HG03064 (cell line): ENCODE measurements at regions not wholly inside any gene's neighbourhood (a gene's known extent, or its start where the extent isn't known, plus 50 kb on each side); places are given as distances from the start of the nearest gene placed in this dataset.

Experiments used
- ATAC-seq: cut with Tn5 transposase; IDR thresholded peaks from one replicate; pipeline ENCODE4 v1.9.1; 2021; ENCODE audit warnings: low read depth; ENCODE audit not compliant: unreplicated experiment

DNA sequence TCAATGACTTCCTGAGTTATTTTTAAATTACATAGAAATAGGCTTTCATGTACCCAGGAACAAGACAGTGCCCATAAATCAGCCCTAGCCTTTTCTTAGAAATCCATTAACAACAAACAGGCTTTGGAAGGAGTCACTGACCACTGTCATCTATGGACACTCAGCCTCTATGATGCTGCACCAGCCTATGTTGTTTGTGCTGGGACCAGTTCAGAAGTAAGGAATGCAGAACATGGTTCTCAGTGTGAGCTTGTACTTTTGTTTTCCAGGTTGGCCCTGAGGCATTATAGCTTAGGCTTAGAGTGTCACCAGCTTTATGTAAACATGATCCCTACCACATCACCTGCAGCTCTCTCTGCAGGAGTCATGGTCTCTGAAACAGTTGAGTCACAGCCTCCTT, 335.7 kb upstream of the CDH7 start:
- no peak for ATAC-seq

DNA sequence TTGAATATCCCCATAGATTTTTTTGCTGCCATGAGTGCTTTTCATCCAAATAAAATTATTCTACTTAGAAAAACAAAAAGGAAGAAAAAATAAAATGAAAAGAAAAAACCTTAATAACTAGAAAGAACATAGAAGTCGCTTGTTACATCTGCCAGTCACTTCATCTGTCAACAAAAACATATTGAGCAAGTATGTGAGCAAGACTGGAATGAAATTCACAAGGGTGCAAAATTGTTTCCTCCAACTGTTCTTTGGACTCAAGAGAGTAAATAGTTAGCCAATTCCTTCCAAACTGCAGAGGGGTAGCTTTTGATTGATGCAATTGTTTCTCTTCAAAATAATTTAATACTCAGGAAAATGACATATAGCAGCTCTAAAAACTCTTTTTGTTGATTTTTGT, 336.3 kb upstream of the CDH7 start:
- no peak for ATAC-seq

DNA sequence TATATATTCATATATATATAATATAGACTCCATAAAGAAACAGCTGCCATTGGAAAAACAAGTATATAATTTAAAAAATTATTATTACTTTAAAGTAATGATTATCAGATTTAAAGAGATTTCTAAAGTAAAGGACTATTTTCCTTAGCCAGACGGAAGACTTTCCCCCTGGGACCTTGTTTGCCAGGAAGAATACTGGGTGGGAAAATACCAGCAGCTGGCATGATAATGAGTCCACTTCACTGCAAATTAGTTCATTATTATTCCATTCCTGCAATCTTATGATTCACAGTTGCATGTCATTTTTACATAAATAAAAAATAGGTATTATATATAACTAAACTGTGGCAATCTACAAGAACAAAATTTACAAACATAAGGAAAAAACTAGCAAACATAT, 339.8 kb upstream of the CDH7 start:
- no peak for ATAC-seq

DNA sequence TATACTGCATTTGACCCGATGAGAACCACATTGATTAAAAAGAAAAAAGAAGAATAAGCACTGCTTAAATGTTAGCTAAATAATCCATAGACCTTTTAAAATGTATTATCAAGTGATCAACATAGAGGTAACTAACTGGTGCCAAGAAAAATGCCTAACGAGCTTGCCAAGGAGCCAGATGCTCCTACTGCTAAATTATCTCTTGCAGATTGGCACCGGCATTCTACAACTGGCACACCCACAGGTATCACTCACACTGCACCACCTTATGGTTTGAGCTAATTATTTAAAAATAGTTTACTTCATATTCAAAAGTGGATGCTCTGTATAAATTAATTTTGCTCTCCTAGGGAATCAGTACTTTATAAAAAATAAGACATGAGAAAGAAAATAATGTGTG, 341.6 kb upstream of the CDH7 start:
- no peak for ATAC-seq

DNA sequence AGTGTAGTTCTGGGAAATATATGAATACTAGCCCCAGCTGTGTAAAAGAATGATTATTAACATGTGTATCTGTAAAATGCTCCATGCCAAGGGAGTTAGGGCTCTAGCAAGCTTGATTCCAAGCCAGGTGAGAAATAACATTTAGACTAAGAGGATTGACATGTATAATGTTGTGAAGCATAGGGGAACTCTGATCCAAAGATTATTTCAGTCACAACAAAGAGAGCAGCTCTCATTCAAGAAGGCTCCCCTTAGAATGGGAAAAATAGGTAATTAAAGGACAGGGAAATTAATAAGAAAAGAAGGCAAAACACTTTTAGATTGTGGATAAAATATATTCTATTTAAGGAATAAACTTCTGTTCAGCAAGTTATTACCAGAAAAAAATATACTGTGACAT, 347.3 kb upstream of the CDH7 start:
- ATAC-seq = no peak

DNA sequence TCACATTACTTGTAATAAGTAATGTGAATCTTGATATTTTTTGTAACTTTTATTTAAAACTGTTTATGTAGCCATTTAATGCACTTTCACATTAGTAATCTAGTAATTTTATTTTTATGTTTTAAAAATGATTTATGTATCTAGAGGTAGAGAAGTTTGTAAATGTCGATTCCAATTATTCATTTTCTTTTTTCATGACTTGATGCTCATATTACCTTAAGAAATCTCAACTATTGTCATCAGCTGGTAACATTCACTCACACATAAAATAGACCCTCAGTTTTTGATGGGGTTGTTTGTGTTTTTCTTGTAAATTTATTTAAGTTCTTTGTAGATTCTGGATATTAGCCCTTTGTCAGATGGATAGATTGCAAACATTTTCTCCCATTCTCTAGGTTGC, 351.7 kb upstream of the CDH7 start:
- no peak for ATAC-seq

DNA sequence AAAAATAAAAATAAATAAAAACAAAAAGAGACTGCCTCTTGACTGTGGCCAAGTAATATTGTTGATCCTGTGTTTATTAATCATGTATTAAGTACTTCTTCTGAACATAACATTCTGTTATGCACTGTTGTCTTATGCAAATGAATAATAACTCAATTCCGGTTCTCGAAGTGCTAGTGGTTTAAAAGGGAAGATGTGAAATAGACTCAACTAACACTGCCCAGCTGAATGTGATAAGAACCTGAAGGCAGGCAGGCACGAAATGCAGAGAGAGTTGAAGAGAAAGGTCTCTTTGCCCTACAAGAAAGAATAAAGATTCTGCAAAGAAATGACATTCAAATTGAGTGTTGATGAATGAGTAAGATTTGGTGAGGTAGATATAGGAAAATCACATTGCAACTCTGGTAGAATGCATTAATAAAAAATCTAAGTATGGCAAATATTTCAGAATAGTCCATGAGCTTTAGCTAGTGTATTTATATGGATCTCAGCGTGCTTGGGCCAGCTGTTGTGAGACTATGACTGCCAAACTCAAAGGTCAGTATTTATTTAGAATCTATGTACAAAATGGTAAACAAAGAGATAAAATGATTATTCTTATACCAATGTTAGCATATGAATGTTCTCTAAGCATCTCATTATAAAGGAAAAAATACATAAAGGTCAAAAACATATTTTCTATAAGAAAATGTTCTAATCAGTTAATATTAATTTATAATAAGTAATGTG, 352.3 kb upstream of the CDH7 start:
- ATAC-seq = no peak

DNA sequence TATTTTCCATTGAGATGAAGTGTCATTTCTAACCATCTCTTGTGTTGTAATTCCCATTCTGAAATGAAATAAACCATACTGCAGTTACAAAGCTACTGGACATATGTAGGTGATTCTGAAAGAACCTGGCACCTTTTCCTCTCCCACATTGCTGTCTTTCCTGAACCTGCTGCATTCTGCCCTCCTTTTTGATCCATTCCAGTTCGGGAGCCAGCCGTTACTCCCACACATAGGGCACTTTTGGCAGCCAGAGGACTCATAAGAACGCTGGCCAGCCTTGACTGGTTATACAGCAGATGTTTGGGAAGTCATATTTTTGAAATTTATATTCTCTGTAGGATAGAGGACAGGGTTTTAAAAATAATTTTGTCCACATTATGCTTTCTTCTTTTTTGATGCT, 369.8 kb upstream of the CDH7 start:
- ATAC-seq = no peak

DNA sequence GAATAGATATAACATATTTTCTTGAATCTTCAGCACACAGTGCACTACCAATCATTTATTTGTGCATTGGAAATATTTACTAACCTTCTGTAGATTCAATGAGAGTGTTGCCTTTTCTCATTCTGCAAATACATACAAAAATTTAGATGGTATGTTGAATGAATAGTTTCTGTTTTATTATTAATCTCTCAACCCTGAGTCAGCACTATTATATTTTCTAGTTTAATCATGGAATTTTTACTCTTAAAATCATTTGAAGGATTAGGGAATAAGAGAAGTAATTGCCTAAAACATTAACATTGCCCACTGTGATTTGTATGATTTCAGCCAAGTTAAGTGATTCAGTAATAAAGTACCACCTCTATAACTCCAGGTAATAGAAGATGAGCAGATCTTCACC, 370.2 kb upstream of the CDH7 start:
- no peak for ATAC-seq

DNA sequence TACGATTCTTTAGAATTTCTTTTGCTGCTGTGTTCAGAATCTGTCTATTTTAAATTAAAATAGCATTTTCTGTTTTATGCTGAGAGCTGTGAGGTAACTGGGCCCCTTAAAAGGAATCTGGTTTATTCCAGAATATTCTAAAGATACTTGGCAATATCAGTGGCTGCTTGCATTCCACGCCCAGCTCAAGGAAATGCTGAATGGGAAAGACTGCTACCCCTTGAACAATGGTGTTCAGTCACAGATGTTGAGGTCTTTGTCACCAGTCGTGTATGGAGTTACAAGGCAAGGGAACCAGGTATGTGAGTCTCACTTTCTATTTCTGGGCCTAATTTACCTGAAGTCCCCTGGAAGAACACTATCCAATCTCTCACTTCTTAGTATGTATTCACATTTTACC, 377.9 kb upstream of the CDH7 start:
- no peak for ATAC-seq

DNA sequence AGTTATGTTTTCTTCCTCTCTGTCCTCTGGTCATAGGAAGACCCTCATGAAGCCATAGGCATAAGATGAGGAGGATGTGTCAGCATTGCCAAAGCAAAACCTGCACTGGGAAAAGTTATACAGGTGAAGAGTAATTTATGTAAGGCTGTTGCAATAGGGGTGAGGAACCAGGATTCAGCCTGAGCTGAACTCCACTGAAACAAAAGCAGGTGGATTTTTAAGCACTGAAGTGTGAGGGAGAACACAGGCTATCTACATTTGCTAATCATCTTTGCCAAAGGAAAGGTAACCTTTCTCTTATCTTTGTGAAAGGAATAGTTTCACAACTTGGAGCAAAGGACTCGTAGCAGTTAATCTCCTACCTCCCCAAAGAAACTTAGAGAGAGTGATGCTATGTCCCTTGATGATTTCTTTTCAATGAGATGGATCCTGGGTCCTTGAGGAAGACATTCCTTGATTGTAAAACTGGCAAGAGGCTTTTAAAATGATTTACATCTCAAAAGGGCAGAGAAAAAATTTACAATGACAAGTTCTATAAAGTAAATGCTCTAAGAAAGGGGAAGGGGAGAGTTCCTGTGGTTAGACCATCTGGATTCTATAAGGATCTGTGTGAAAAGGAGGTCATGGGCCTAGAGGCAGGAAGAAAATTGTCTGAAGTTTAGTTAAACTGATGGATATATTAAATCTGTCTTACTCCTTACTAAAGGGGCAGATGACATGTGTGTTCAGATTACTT, 385.4 kb upstream of the CDH7 start:
- no peak for ATAC-seq

DNA sequence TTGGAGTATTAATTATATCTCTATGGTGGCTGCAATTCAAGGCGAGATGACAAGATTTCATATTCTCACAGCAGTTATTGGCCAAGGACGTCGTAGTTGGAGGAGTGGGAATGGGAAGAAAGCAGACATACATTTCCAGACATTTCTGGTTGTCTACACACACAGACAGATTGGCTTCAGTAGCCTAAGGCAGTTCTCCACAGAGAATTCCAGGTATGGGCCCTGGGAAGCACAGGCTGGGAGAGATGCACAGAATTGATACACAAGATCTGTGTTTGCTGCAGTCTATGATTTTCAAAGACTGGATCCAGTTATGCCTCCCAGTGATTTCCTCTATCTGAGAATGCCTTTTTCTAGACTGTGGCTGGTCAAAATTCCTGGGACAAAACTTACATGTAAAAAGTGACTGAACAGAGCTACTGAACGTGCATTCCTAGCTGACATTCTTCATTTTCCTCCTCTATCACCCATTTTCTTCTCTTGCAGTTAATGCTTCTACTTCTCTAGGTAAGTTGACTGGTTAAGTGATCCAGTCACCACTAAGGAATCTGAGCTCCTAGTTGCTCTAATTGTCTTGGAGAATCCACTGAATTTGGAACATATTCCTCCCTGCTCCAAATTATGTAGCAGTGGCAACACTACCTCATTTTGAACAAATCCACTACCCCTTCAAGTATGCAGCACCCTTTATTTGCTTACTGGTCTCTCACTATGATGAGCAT, 386.7 kb upstream of the CDH7 start:
- ATAC-seq = no peak

DNA sequence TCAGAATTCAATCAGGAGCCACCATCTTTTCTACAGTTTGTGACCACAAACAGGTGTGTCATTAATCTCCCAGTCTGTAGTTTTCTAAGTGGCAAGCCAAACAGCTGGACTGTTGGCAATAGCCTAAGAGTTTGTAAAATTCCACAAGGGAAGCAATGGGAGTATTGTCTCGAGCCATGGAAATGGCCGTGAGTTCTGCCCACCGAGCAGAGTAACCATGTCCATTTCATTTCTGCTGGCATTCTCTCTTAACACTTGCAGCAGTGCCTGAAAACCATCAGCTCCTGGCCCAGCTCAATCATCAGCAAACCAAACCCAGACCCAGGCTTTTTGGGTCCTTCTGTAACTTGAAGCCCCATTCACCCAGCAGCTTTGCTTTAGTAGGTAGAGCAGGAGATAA, 387.8 kb upstream of the CDH7 start:
- ATAC-seq = no peak

DNA sequence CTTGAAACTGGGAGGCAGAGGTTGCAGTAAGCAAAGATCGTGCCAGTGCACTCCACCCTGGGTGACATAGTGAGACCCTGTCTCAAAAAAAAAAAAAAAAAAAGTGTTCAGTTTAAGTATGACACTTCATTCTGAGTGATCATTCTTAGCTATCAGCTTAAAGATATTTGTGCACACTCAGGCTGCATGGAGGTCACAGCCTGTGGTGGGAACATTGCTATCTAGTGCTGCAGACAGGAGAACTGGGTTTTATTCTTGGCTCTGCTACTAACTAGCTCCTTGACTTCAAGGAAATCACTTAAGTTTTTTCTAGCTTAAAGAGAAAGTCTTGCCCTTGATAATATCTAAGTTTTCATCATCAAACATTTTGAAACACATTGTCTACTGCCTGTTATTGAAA, 391.3 kb upstream of the CDH7 start:
- ATAC-seq = no peak

DNA sequence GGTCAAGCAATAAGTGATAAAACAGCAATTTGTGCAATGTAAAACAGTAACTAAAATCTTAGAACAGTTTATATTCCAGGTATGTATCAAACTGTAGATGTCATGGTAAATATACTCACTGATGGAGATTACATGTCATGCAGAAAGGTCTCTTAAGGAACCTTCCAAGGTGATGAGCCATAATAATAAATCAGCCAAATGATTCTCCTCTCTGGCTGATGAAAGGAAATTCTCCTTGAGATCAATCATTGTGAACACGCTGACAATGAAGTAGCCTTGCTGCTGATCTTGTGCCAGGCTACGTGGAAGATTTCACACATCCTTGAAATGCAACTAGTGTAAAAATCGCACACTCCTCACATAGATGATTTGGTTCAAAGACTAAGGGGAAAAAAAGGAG, 392.5 kb upstream of the CDH7 start:
- ATAC-seq = no peak

DNA sequence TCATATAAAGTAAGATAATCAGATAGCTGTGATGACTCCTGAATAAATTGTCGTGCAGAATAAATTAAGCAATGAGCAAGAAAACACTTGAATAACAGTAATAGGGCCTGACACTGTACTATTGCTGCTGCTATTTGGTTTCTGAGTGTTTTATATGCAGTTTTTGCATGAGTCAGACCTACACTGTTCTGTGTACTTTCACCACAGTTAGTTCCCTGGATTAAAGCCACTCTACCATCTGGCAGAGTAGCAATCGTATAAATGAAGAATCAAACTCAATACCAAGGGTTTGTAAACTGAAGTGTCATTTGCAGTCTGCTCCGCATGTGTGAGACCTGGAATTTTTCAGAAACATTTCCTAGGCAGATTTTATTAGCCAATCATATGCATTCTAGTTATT, 398.6 kb upstream of the CDH7 start:
- ATAC-seq = no peak

DNA sequence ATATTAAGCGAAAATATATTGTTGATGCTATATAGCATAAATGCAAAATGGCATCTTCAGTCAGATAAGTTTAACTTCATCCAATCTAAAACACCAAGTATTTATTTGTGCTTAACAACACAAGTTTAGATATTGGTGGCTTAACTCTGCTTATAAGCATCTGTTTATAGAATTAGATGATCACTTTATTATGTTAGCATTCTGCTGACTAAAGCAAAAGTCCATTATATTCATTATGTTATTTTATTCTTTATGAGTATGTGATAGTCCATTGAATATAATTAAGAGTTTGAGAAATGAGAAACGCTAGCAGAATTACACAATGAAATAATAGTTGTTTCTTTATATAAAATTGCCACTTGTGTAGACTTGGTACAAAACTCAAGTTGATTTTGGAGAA, 401.2 kb upstream of the CDH7 start:
- no peak for ATAC-seq

DNA sequence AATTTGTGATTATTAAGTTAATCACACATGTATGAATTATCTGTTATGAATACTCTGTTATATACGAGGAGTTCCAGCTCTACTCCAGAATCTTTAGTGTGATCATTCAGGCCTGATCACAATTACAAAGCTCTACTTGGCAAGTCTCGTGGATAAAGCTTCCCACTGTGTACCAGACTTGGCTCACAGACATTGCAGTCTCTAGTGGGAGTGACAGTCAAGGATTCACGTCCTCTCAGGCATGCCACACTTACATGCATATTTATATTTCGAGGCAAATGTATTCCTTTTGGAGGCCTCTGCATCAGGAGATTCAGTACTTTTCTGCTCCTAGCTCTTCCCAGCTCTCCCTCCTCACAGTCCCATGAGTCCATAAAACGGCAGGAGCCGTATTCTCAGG, 403.4 kb upstream of the CDH7 start:
- no peak for ATAC-seq

DNA sequence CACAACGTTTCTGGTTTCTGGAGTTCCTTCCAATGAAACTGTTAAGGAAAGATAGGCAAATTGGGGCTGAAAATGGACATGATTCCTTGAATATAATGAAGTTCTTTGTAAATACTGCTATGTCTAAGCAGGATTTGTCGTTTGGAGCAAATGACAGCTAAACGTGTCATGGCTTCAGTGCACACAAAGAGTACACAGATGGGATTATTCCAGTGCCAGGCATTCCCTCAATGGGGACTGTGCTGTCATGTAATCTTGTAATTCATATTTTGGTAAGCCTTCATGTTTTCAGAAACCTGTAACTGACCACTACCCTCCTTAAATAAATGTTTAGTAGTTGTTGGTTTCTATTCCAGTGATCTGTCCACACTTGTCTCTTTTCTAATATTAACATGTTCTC, 404.7 kb upstream of the CDH7 start:
- no peak for ATAC-seq

DNA sequence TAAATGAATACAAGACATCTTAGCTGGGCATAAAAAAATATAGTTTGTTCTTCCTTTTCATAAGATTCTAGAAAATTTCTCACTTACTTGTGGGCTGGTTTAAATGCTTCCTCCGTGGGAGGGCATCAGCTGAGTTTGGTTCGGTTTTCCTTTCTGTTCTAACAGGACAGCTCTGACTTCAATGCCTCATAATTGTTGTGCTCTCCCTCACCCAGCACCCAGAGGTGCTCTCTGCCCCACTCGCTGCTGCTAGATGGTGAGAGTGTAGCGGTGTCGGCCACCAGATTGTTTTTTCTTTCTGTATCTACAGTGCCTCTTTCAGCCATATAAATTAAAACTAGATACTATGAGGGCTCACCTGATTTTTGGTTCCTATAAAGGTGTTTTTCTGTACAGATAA, 407.2 kb upstream of the CDH7 start:
- ATAC-seq = no peak

DNA sequence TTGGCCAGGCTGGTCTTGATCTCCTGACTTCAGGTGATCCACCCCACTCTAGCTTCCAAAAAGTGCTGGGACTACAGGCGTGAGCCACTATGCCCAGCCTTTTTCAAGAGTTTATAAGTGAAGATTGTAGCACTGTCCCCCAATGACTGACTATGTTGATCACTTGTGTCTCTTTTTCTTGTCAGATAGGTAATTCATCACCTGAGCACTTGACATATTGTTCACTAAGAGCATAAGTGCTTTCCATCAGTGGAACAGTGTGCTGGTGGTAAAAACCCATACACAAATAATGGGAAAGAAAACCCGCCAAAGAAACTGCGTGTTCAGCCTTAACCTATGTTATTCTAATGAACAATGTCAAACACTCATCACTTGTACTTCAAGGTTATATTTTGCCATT, 414.4 kb upstream of the CDH7 start:
- no peak for ATAC-seq

DNA sequence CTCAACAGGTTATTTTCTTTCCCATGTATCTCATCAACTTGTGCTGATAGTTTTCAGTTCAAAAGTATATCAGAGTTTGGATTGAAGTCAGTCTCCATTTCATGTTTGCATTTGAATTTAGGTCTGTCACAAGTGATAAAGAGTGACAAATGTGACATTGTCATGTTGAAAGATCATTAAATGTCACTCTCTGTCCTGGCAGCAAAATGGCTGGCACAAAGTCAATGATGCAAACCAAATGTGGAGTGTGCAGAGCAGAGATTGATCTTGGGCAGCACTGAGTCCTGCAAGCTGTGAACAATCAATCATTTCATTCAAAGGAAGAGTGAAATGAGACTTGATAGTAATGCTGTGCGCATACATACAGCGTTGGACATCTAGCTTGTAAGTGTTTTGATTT, 421.8 kb upstream of the CDH7 start:
- ATAC-seq = no peak
